K562 (cell line): ENCODE measurements at regions not wholly inside any gene's neighbourhood (a gene's known extent, or its start where the extent isn't known, plus 50 kb on each side); places are given as distances from the start of the nearest gene placed in this dataset.
A peak's percentile ranks its signal among the peaks of the same experiment; 100 is the strongest.

Experiments
- ASH1L ChIP-seq: fragments of 450-650 bp; IDR thresholded peaks from 2 replicates; pipeline ENCODE4 v1.6.1; 2018; ENCODE audit warnings: borderline replicate concordance, mild to moderate bottlenecking, low read depth; ENCODE audit not compliant: partially characterized antibody
- ATF1 ChIP-seq, 2 experiments: fragments of 450-650 bp in 1 of 2; IDR thresholded peaks; 2 replicates each; pipeline ENCODE4 v1.6.1; 2016; ENCODE audit warnings: missing compliant biosample characterization in 1 of 2, missing genetic modification characterization in 1 of 2
- CREBBP ChIP-seq: IDR thresholded peaks from one replicate; pipeline ENCODE4 v1.6.1; 2012; ENCODE audit warnings: low read depth, mild to moderate bottlenecking, control low read depth, inconsistent platforms, low read length
- CTBP1 ChIP-seq: fragments of 450-650 bp; IDR thresholded peaks from 2 replicates; pipeline ENCODE4 v1.6.1; 2016; ENCODE audit warnings: borderline replicate concordance
- MAFG ChIP-seq: fragments of 450-650 bp; conservative IDR thresholded peaks from 2 replicates; pipeline ENCODE4 v1.6.1; 2016; ENCODE audit warnings: missing genetic modification characterization, missing compliant biosample characterization
- MEIS2 ChIP-seq: fragments of 450-650 bp; IDR thresholded peaks from 2 replicates; pipeline ENCODE4 v1.6.1; 2014; ENCODE audit warnings: mild to moderate bottlenecking; ENCODE audit not compliant: partially characterized antibody
- MNT ChIP-seq, 2 experiments: fragments of 450-650 bp; conservative IDR thresholded peaks; 2 replicates each; pipeline ENCODE4 v1.6.1; 2017; ENCODE audit warnings: mild to moderate bottlenecking in 2 of 2, moderate library complexity in 2 of 2
- NRF1 ChIP-seq, 2 experiments: fragments of 450-650 bp; IDR thresholded peaks in 1 of 2; conservative IDR thresholded peaks in 1 of 2; 2 replicates each; pipeline ENCODE4 v1.6.1; 2014; ENCODE audit warnings: mild to moderate bottlenecking in 2 of 2
- RBFOX2 ChIP-seq: fragments of 200-400 bp; formaldehyde crosslinking; IDR thresholded peaks from 2 replicates; pipeline ENCODE4 v1.6.1; 2017; ENCODE audit warnings: low read depth, mild to moderate bottlenecking, low read length, moderate library complexity
- RCOR1 ChIP-seq, 2 experiments: IDR thresholded peaks; 2 replicates each; pipeline ENCODE4 v1.6.1; 2012; ENCODE audit warnings: low read depth in 2 of 2, low read length in 2 of 2, borderline replicate concordance in 1 of 2, improper control_type of control experiment in 1 of 2
- RFX1 ChIP-seq: fragments of 450-650 bp; IDR thresholded peaks from 2 replicates; pipeline ENCODE4 v1.6.1; 2016; ENCODE audit warnings: mild to moderate bottlenecking, moderate library complexity
- TEAD1 ChIP-seq, 2 experiments: fragments of 450-650 bp in 1 of 2; sonication (generic) in 1 of 2; formaldehyde crosslinking; IDR thresholded peaks; 2 replicates each; pipeline versions ENCODE4 v1.4.0 to v1.8.0; 2020 to 2022; ENCODE audit warnings: mild to moderate bottlenecking in 2 of 2, missing genetic modification reagents in 1 of 2
- TFAP4 ChIP-seq: sonication (generic); formaldehyde crosslinking; IDR thresholded peaks from 2 replicates; pipeline ENCODE4 v1.8.0; 2022; ENCODE audit warnings: missing genetic modification reagents, mild to moderate bottlenecking, moderate library complexity, borderline replicate concordance
- TF ChIP-seq, protein P1 (sequence below): fragments of 250-450 bp; sonication (Bioruptor Pico); IDR thresholded peaks from 2 replicates; pipeline ENCODE4 v1.5.0; 2021
- TF ChIP-seq, protein P2 (sequence below): sonication (generic); formaldehyde crosslinking; IDR thresholded peaks from 2 replicates; pipeline ENCODE4 v1.5.0; 2020; ENCODE audit warnings: missing genetic modification reagents

GRCh38 chr5:14011089-14012020, 66.9 kb upstream of the DNAH5 start (continued):
- TF ChIP-seq MAFG (tag) (no peak), RFX1 (peak; percentile 94), CREBBP (no peak), TFAP4 (CRISPR knock-in tag) (peak; percentile 57; the same call in 1 of the 2 replicates), CTBP1 (peak; percentile 79), MNT (conservative IDR thresholded peaks at IDR 0.05) (peak in 1 of 2 experiments; percentile 77; a peak in 2 of 4 replicates), RCOR1 (IDR thresholded peaks at IDR 0.05; ENCODE audit: borderline replicate concordance in 1 of 2, low read depth in 2 of 2, low read length in 2 of 2) (no peak), ASH1L (no peak), RBFOX2 (peak; percentile 52), ATF1 (CRISPR knock-in tag; IDR thresholded peaks at IDR 0.05) (no peak), ATF1 (tag; IDR thresholded peaks at IDR 0.05) (peak; percentile 31; the same call in 1 of the 2 replicates), MEIS2 (peak; percentile 75), TEAD1 (CRISPR knock-in tag; IDR thresholded peaks at IDR 0.05) (peak in 1 of 2 experiments; percentile 37; a peak in 1 of 4 replicates), NRF1 (conservative IDR thresholded peaks at IDR 0.05 in 1 of 2, IDR thresholded peaks at IDR 0.05 in 1 of 2) (peak; percentile 94)
- TF ChIP-seq, protein P1, sequence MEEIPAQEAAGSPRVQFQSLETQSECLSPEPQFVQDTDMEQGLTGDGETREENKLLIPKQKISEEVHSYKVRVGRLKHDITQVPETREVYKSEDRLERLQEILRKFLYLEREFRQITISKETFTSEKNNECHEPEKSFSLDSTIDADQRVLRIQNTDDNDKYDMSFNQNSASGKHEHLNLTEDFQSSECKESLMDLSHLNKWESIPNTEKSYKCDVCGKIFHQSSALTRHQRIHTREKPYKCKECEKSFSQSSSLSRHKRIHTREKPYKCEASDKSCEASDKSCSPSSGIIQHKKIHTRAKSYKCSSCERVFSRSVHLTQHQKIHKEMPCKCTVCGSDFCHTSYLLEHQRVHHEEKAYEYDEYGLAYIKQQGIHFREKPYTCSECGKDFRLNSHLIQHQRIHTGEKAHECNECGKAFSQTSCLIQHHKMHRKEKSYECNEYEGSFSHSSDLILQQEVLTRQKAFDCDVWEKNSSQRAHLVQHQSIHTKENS, result no peak
- TF ChIP-seq, protein P2, sequence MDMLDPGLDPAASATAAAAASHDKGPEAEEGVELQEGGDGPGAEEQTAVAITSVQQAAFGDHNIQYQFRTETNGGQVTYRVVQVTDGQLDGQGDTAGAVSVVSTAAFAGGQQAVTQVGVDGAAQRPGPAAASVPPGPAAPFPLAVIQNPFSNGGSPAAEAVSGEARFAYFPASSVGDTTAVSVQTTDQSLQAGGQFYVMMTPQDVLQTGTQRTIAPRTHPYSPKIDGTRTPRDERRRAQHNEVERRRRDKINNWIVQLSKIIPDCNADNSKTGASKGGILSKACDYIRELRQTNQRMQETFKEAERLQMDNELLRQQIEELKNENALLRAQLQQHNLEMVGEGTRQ, result no peak
